Smooth muscle cell (in vitro differentiated cells): ENCODE measurements at regions not wholly inside any gene's neighbourhood (a gene's known extent, or its start where the extent isn't known, plus 50 kb on each side); places are given as distances from the start of the nearest gene placed in this dataset.

Source experiments
- DNase-seq: peaks from one replicate; lab custom pipeline; 2025; ENCODE audit not compliant: unreplicated experiment; lab: John Stamatoyannopoulos, UW
- H2AFZ ChIP-seq: fragments of 200-600 bp; sonication (generic); 2 replicates; pipeline ENCODE4 v1.6.0; 2016; ENCODE audit warnings: antibody characterized with exemption, low read depth, mild to moderate bottlenecking
- H3F3A ChIP-seq: fragments of 200-600 bp; sonication (generic); 2 replicates; pipeline ENCODE4 v1.6.0; 2017; ENCODE audit warnings: antibody characterized with exemption, low read depth
- H3K27ac ChIP-seq: fragments of 200-600 bp; sonication (generic); 2 replicates; pipeline ENCODE4 v1.5.1; 2016; ENCODE audit warnings: low read depth, mild to moderate bottlenecking
- H3K27me3 ChIP-seq: fragments of 200-600 bp; sonication (generic); 2 replicates; pipeline ENCODE4 v1.6.1; 2016; ENCODE audit warnings: low read depth, mild to moderate bottlenecking
- H3K36me3 ChIP-seq: fragments of 200-600 bp; sonication (generic); 2 replicates; pipeline ENCODE4 v1.5.1; 2016; ENCODE audit warnings: low read depth
- H3K4me1 ChIP-seq: fragments of 200-600 bp; sonication (generic); 2 replicates; pipeline ENCODE4 v1.5.1; 2016; ENCODE audit warnings: low read depth
- H3K4me2 ChIP-seq: fragments of 200-600 bp; sonication (generic); 2 replicates; pipeline ENCODE4 v1.6.0; 2016; ENCODE audit warnings: mild to moderate bottlenecking
- H3K4me3 ChIP-seq: fragments of 200-600 bp; sonication (generic); 2 replicates; pipeline ENCODE4 v1.5.1; 2016; ENCODE audit warnings: mild to moderate bottlenecking
- H3K79me2 ChIP-seq: fragments of 200-600 bp; sonication (generic); 2 replicates; pipeline ENCODE4 v1.6.0; 2016; ENCODE audit warnings: low read depth, mild to moderate bottlenecking
- H3K9ac ChIP-seq: fragments of 200-600 bp; sonication (generic); 2 replicates; pipeline ENCODE4 v1.6.0; 2016; ENCODE audit warnings: low read depth
- H3K9me3 ChIP-seq: fragments of 200-600 bp; sonication (generic); replicated peaks from 2 replicates; pipeline ENCODE4 v1.5.1; 2016; ENCODE audit warnings: low read depth
- H4K20me1 ChIP-seq: fragments of 200-600 bp; sonication (generic); 2 replicates; pipeline ENCODE4 v1.6.0; 2016; ENCODE audit warnings: low read depth
- WGBS: methylation state at CpG from one replicate; pipeline ENCODE4 v1.1.7; 2016; ENCODE audit warnings: low lambda C conversion rate; 5-methylcytosine and 5-hydroxymethylcytosine counted together
- TF ChIP-seq, protein P1 (sequence below): fragments of 200-600 bp; sonication (generic); IDR thresholded peaks from 2 replicates; pipeline ENCODE4 v1.5.1; 2017; ENCODE audit warnings: borderline replicate concordance, mild to moderate bottlenecking, antibody characterized with exemption; ENCODE audit not compliant: insufficient read depth, poor library complexity, severe bottlenecking

DNA sequence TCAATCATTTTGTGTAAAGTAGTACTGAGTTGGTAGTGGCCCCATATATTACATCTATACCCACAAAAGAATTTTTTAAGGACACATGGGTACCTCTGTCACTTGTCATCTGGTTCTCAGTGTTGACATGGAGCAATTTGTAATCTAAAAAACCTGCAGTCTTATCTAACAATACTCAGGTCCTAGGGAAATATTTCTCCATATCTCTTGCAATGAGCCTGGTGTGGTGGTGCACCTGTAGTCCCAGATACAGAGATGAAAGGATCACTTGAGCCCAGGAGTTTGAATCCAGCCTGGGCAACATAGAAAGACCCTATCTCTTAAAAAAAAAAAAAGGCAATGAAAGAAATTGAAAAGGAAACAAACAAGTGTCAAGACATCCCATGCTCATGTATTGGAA is 70.7 kb upstream of the ZNF30 start:
- Histone ChIP-seq H3K27me3 (no peaks in the 10 kb centered on the region), H4K20me1 (no peaks in the 10 kb centered on the region), H3F3A (no peaks in the 10 kb centered on the region), H3K4me1 (no peaks in the 10 kb centered on the region), H3K4me2 (no peak overlapping the region), H3K27ac (no peak overlapping the region), H3K79me2 (no peaks in the 10 kb centered on the region), H3K9me3 (no peaks in the 10 kb centered on the region), H3K4me3 (no peak overlapping the region), H2AFZ (no peak overlapping the region), H3K9ac (no peak overlapping the region), H3K36me3 (no peaks in the 10 kb centered on the region)
- DNase-seq: no peak
- TF ChIP-seq, protein P1, sequence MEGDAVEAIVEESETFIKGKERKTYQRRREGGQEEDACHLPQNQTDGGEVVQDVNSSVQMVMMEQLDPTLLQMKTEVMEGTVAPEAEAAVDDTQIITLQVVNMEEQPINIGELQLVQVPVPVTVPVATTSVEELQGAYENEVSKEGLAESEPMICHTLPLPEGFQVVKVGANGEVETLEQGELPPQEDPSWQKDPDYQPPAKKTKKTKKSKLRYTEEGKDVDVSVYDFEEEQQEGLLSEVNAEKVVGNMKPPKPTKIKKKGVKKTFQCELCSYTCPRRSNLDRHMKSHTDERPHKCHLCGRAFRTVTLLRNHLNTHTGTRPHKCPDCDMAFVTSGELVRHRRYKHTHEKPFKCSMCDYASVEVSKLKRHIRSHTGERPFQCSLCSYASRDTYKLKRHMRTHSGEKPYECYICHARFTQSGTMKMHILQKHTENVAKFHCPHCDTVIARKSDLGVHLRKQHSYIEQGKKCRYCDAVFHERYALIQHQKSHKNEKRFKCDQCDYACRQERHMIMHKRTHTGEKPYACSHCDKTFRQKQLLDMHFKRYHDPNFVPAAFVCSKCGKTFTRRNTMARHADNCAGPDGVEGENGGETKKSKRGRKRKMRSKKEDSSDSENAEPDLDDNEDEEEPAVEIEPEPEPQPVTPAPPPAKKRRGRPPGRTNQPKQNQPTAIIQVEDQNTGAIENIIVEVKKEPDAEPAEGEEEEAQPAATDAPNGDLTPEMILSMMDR: no peak

DNA sequence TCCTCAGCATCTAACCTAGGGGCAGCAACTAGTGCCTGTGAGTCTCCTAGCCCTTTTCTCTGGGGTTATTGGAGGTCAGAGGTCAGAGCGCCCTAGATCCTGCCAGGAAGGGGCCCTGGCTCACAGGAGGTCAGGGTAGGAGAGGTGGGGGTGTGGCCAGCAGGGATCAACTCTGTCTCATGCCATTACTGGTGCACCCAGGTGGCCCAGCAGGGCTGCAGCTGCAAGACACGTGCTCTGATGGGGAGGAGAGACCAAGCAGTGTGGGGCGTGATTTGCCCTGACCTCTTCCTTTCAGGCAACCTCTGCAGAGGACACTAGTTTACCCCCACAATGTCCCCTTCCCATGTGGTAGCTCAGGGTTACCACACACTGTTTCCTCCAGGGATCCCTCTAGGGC is 73.3 kb upstream of the ZNF30 start:
- H3K4me1 ChIP-seq: no peaks in the 10 kb centered on the region
- no peak overlapping the region for H3K4me3 ChIP-seq
- no peaks in the 10 kb centered on the region for H3F3A ChIP-seq
- no peaks in the 10 kb centered on the region for H3K36me3 ChIP-seq
- H3K9ac ChIP-seq: no peak overlapping the region
- no peak overlapping the region for H3K27ac ChIP-seq
- H2AFZ ChIP-seq: no peak overlapping the region
- no peak for DNase-seq
- no peaks in the 10 kb centered on the region for H3K9me3 ChIP-seq
- no peak overlapping the region for H3K4me2 ChIP-seq
- no peaks in the 10 kb centered on the region for H3K79me2 ChIP-seq
- no peaks in the 10 kb centered on the region for H3K27me3 ChIP-seq
- H4K20me1 ChIP-seq: no peaks in the 10 kb centered on the region
- WGBS: 84% methylated on average over 3 of the region's 3 CpGs
- TF ChIP-seq, protein P1: no peak

GRCh38 chr19:34852669-34853068 is 74.0 kb upstream of the ZNF30 start:
- H3K9me3 ChIP-seq: no peaks in the 10 kb centered on the region
- TF ChIP-seq, protein P1: no peak
- H3F3A ChIP-seq: no peaks in the 10 kb centered on the region
- H3K27ac ChIP-seq: no peak overlapping the region
- H3K27me3 ChIP-seq: no peaks in the 10 kb centered on the region
- no peaks in the 10 kb centered on the region for H3K36me3 ChIP-seq
- WGBS: 80% methylated on average over 5 of the region's 5 CpGs
- no peaks in the 10 kb centered on the region for H3K4me1 ChIP-seq
- no peaks in the 10 kb centered on the region for H4K20me1 ChIP-seq
- no peak overlapping the region for H3K4me2 ChIP-seq
- H2AFZ ChIP-seq: no peak overlapping the region
- no peak for DNase-seq
- no peak overlapping the region for H3K9ac ChIP-seq
- no peaks in the 10 kb centered on the region for H3K79me2 ChIP-seq
- H3K4me3 ChIP-seq: no peak overlapping the region

DNA sequence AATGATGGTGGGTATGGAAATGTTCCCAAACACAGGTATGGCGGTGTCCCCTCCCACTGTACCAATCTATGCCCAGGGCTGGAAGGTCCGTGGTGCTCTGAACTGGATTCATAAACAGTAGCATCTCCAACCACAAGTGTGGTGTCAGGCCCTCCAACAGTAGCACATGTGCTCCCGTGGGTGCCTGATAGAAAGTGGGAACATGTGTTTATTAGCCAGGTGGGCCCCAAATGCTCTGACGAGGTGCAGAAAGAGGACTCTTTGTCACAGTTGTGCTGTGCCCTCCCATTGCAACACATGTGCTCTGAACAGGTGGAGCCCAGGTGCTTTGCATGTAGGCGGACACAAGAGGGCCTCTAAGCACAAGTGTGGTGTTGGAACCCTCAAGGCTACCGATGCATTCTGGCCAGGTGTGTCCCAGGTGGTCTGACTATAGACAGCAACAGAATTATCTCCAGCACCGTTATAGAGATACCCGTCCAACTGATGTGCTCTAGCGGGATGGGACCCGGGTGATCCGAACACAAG is 75.4 kb upstream of the ZNF30 start:
- TF ChIP-seq, protein P1: no peak
- no peak overlapping the region for H3K27ac ChIP-seq
- H3K27me3 ChIP-seq: no peaks in the 10 kb centered on the region
- H3K4me2 ChIP-seq: no peak overlapping the region
- no peaks in the 10 kb centered on the region for H3F3A ChIP-seq
- no peak for DNase-seq
- no peaks in the 10 kb centered on the region for H4K20me1 ChIP-seq
- H3K4me3 ChIP-seq: no peak overlapping the region
- WGBS: 87% methylated on average over 11 of the region's 11 CpGs
- no peak overlapping the region for H2AFZ ChIP-seq
- no peaks in the 10 kb centered on the region for H3K36me3 ChIP-seq
- no peaks in the 10 kb centered on the region for H3K9me3 ChIP-seq
- no peaks in the 10 kb centered on the region for H3K79me2 ChIP-seq
- no peaks in the 10 kb centered on the region for H3K4me1 ChIP-seq
- no peak overlapping the region for H3K9ac ChIP-seq
